ENCODE measurements at regions not wholly inside any gene's neighbourhood (a gene's known extent, or its start where the extent isn't known, plus 50 kb on each side); places are given as distances from the start of the nearest gene placed in this dataset.

DNA sequence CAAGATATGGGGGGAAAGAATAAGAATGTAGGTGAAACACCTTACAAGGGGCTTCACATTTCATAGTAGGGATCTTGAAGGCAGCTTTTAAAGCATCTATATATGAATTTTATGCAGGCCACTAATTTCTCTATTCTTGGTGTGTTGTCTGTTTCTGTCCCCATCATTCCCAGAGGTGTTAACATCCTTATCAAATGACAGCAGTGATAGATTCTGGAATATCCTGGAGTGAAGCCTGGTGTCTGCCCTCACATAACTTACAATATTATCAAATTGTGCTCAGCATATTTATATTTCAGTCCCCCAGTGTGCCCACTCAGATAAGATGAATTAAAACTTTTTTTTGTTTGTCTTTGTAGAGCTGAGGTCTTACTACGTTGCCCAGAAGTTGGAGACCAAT, 486.2 kb downstream of the EPHA4 start:
- TF ChIP-seq, protein P1, sequence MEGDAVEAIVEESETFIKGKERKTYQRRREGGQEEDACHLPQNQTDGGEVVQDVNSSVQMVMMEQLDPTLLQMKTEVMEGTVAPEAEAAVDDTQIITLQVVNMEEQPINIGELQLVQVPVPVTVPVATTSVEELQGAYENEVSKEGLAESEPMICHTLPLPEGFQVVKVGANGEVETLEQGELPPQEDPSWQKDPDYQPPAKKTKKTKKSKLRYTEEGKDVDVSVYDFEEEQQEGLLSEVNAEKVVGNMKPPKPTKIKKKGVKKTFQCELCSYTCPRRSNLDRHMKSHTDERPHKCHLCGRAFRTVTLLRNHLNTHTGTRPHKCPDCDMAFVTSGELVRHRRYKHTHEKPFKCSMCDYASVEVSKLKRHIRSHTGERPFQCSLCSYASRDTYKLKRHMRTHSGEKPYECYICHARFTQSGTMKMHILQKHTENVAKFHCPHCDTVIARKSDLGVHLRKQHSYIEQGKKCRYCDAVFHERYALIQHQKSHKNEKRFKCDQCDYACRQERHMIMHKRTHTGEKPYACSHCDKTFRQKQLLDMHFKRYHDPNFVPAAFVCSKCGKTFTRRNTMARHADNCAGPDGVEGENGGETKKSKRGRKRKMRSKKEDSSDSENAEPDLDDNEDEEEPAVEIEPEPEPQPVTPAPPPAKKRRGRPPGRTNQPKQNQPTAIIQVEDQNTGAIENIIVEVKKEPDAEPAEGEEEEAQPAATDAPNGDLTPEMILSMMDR (IDR thresholded peaks at IDR 0.05; ENCODE audit: insufficient read depth, low read depth, low read length) = no peak
- TF ChIP-seq EZH2 (IDR thresholded peaks at IDR 0.05; ENCODE audit: insufficient read depth, low read length) = no peak
